ENCODE measurements at regions not wholly inside any gene's neighbourhood (a gene's known extent, or its start where the extent isn't known, plus 50 kb on each side); places are given as distances from the start of the nearest gene placed in this dataset.

GRCh38 chr11:95499516-95500135 lies 268.6 kb upstream of the SESN3 start:
- no peak for DNase-seq
- Mint-ChIP-seq H3K4me3 (no peak overlapping the region), H3K4me1 (no peaks in the 10 kb centered on the region), H3K27ac (no peak overlapping the region), H3K9me3 (ENCODE audit: low read depth) (no peaks in the 10 kb centered on the region), H3K36me3 (no peaks in the 10 kb centered on the region), H3K27me3 (peaks cover 13% of the 10 kb centered on the region)
- CTCF ChIA-PET, result no interaction called here
- no peak for ATAC-seq

- no peaks in the 10 kb centered on the region for H3K4me1 Mint-ChIP-seq
- no peak overlapping the region for H3K27ac Mint-ChIP-seq
- H3K27me3 Mint-ChIP-seq, result peaks cover 8% of the 10 kb centered on the region
- H3K36me3 Mint-ChIP-seq, result no peaks in the 10 kb centered on the region
- ATAC-seq, result no peak
- DNase-seq, result no peak
- no peak overlapping the region for H3K4me3 Mint-ChIP-seq
- no peaks in the 10 kb centered on the region for H3K9me3 Mint-ChIP-seq (ENCODE audit: low read depth)
- CTCF ChIA-PET, result no interaction called here
Measured at GRCh38 chr11:95498722-95499425, 267.9 kb upstream of the SESN3 start.

GRCh38 chr11:95496901-95497300 lies 265.9 kb upstream of the SESN3 start:
- Mint-ChIP-seq H3K4me3 (no peak overlapping the region), H3K27me3 (peaks cover 10% of the 10 kb centered on the region), H3K4me1 (no peaks in the 10 kb centered on the region), H3K9me3 (ENCODE audit: low read depth) (no peaks in the 10 kb centered on the region), H3K36me3 (no peaks in the 10 kb centered on the region), H3K27ac (no peak overlapping the region)
- CTCF ChIA-PET, result no interaction called here
- ATAC-seq (no peak), DNase-seq (no peak)

GRCh38 chr11:95495706-95496105 lies 264.7 kb upstream of the SESN3 start:
- Mint-ChIP-seq H3K36me3 (no peaks in the 10 kb centered on the region), H3K4me1 (no peaks in the 10 kb centered on the region), H3K27me3 (peaks cover 18% of the 10 kb centered on the region), H3K9me3 (ENCODE audit: low read depth) (no peaks in the 10 kb centered on the region), H3K27ac (no peak overlapping the region), H3K4me3 (no peak overlapping the region)
- DNase-seq, result no peak
- no peak for ATAC-seq
- CTCF ChIA-PET, result no interaction called here

GRCh38 chr11:95494856-95495255 lies 263.9 kb upstream of the SESN3 start:
- no peak overlapping the region for H3K4me3 Mint-ChIP-seq
- H3K9me3 Mint-ChIP-seq (ENCODE audit: low read depth), result no peaks in the 10 kb centered on the region
- CTCF ChIA-PET, result interaction anchor here (0.5 kb wide), 1 partner anchor 173 kb away, joined by 5 read pairs; no protein-coding TSS in a partner anchor
- no peak for ATAC-seq
- no peak for DNase-seq
- no peaks in the 10 kb centered on the region for H3K36me3 Mint-ChIP-seq
- H3K27ac Mint-ChIP-seq, result no peak overlapping the region
- no peaks in the 10 kb centered on the region for H3K4me1 Mint-ChIP-seq
- H3K27me3 Mint-ChIP-seq, result peaks cover 19% of the 10 kb centered on the region

GRCh38 chr11:95494167-95494566 lies 263.2 kb upstream of the SESN3 start:
- H3K27me3 Mint-ChIP-seq, result peaks cover 19% of the 10 kb centered on the region
- H3K4me1 Mint-ChIP-seq, result no peaks in the 10 kb centered on the region
- H3K27ac Mint-ChIP-seq, result no peak overlapping the region
- H3K4me3 Mint-ChIP-seq, result no peak overlapping the region
- ATAC-seq (no peak), DNase-seq (no peak)
- CTCF ChIA-PET, result no interaction called here
- H3K9me3 Mint-ChIP-seq (ENCODE audit: low read depth), result no peaks in the 10 kb centered on the region
- H3K36me3 Mint-ChIP-seq, result no peaks in the 10 kb centered on the region

GRCh38 chr11:95490625-95491024 lies 259.6 kb upstream of the SESN3 start:
- Mint-ChIP-seq H3K4me1 (peaks cover 7% of the 10 kb centered on the region), H3K27ac (no peak overlapping the region), H3K4me3 (no peak overlapping the region), H3K9me3 (ENCODE audit: low read depth) (no peaks in the 10 kb centered on the region), H3K36me3 (no peaks in the 10 kb centered on the region), H3K27me3 (peaks cover 13% of the 10 kb centered on the region)
- ATAC-seq, result no peak
- no peak for DNase-seq
- CTCF ChIA-PET, result no interaction called here

GRCh38 chr11:95487938-95488337 lies 256.9 kb upstream of the SESN3 start:
- Mint-ChIP-seq H3K27me3 (peaks cover 13% of the 10 kb centered on the region), H3K4me3 (no peak overlapping the region), H3K27ac (no peak overlapping the region), H3K9me3 (ENCODE audit: low read depth) (peaks cover 2% of the 10 kb centered on the region), H3K4me1 (peaks cover 7% of the 10 kb centered on the region), H3K36me3 (no peaks in the 10 kb centered on the region)
- DNase-seq, result no peak
- CTCF ChIA-PET, result no interaction called here
- no peak for ATAC-seq

- CTCF ChIA-PET, result no interaction called here
- ATAC-seq (peak; percentile 42), DNase-seq (peak; percentile 43)
- Mint-ChIP-seq H3K4me1 (peaks cover 7% of the 10 kb centered on the region), H3K27ac (no peak overlapping the region), H3K9me3 (ENCODE audit: low read depth) (peaks cover 2% of the 10 kb centered on the region), H3K4me3 (no peak overlapping the region), H3K36me3 (no peaks in the 10 kb centered on the region), H3K27me3 (peaks cover 8% of the 10 kb centered on the region)
Measured at GRCh38 chr11:95487391-95487790, 256.4 kb upstream of the SESN3 start.

- CTCF ChIA-PET, result no interaction called here
- Mint-ChIP-seq H3K4me3 (no peak overlapping the region), H3K27ac (no peak overlapping the region), H3K36me3 (no peaks in the 10 kb centered on the region), H3K4me1 (peaks cover 7% of the 10 kb centered on the region), H3K9me3 (ENCODE audit: low read depth) (peaks cover 2% of the 10 kb centered on the region), H3K27me3 (peaks cover 8% of the 10 kb centered on the region)
- ATAC-seq, result no peak
- DNase-seq, result no peak
Measured at GRCh38 chr11:95486979-95487378, 256.0 kb upstream of the SESN3 start.

GRCh38 chr11:95486466-95486865 lies 255.5 kb upstream of the SESN3 start:
- peaks cover 7% of the 10 kb centered on the region for H3K4me1 Mint-ChIP-seq
- no peak for DNase-seq
- peaks cover 6% of the 10 kb centered on the region for H3K27me3 Mint-ChIP-seq
- no peak overlapping the region for H3K27ac Mint-ChIP-seq
- ATAC-seq, result no peak
- no peaks in the 10 kb centered on the region for H3K36me3 Mint-ChIP-seq
- CTCF ChIA-PET, result no interaction called here
- H3K4me3 Mint-ChIP-seq, result no peak overlapping the region
- H3K9me3 Mint-ChIP-seq (ENCODE audit: low read depth), result peaks cover 2% of the 10 kb centered on the region

- H3K4me1 Mint-ChIP-seq, result peaks cover 7% of the 10 kb centered on the region
- H3K27me3 Mint-ChIP-seq, result no peaks in the 10 kb centered on the region
- CTCF ChIA-PET, result no interaction called here
- no peaks in the 10 kb centered on the region for H3K36me3 Mint-ChIP-seq
- DNase-seq (no peak), ATAC-seq (no peak)
- H3K9me3 Mint-ChIP-seq (ENCODE audit: low read depth), result peaks cover 2% of the 10 kb centered on the region
- no peak overlapping the region for H3K4me3 Mint-ChIP-seq
- H3K27ac Mint-ChIP-seq, result no peak overlapping the region
Measured at GRCh38 chr11:95485115-95485900, 254.3 kb upstream of the SESN3 start.

GRCh38 chr11:95483339-95483738 lies 252.3 kb upstream of the SESN3 start:
- no peak overlapping the region for H3K27ac Mint-ChIP-seq
- H3K9me3 Mint-ChIP-seq (ENCODE audit: low read depth), result peaks cover 2% of the 10 kb centered on the region
- H3K36me3 Mint-ChIP-seq, result no peaks in the 10 kb centered on the region
- no peaks in the 10 kb centered on the region for H3K27me3 Mint-ChIP-seq
- peaks cover 7% of the 10 kb centered on the region for H3K4me1 Mint-ChIP-seq
- CTCF ChIA-PET, result no interaction called here
- no peak for DNase-seq
- H3K4me3 Mint-ChIP-seq, result no peak overlapping the region
- no peak for ATAC-seq

GRCh38 chr11:95478003-95478402 lies 247.0 kb upstream of the SESN3 start:
- no peak for ATAC-seq
- H3K4me3 Mint-ChIP-seq, result no peak overlapping the region
- peaks cover 5% of the 10 kb centered on the region for H3K27me3 Mint-ChIP-seq
- CTCF ChIA-PET, result interaction anchor here (1.2 kb wide), 1 partner anchor 229 kb away, joined by 3 read pairs; no protein-coding TSS in a partner anchor
- no peak overlapping the region for H3K27ac Mint-ChIP-seq
- no peaks in the 10 kb centered on the region for H3K36me3 Mint-ChIP-seq
- H3K9me3 Mint-ChIP-seq (ENCODE audit: low read depth), result no peaks in the 10 kb centered on the region
- H3K4me1 Mint-ChIP-seq, result no peaks in the 10 kb centered on the region
- DNase-seq, result no peak

All from activated CD8-positive, alpha-beta memory T cell treated with anti-CD3 and anti-CD28 coated beads, Interleukin-2, amount 10 ng/mL, durations not matched to agents 7 days and 5 days (primary cell).